HUES64 (cell line): ENCODE measurements at regions not wholly inside any gene's neighbourhood (a gene's known extent, or its start where the extent isn't known, plus 50 kb on each side); places are given as distances from the start of the nearest gene placed in this dataset.

ENCODE experiments used
- H3K27ac ChIP-seq: 2 replicates; pipeline ENCODE4 v1.7.0; 2013; ENCODE audit warnings: low read depth, low read length, inconsistent platforms
- H3K27me3 ChIP-seq: 2 replicates; pipeline ENCODE4 v1.6.1; 2013; ENCODE audit warnings: mild to moderate bottlenecking, low read length; ENCODE audit not compliant: insufficient read depth
- H3K36me3 ChIP-seq: 2 replicates; pipeline ENCODE4 v1.6.1; 2013; ENCODE audit warnings: mild to moderate bottlenecking, low read length; ENCODE audit not compliant: insufficient read depth
- H3K4me1 ChIP-seq: 2 replicates; pipeline ENCODE4 v1.6.1; 2013; ENCODE audit warnings: mild to moderate bottlenecking, low read length, moderate library complexity; ENCODE audit not compliant: insufficient read depth
- H3K4me3 ChIP-seq: 2 replicates; pipeline ENCODE4 v1.5.1; 2013; ENCODE audit warnings: mild to moderate bottlenecking, low read length, moderate library complexity
- H3K9ac ChIP-seq: 2 replicates; pipeline ENCODE4 v1.6.1; 2013; ENCODE audit warnings: mild to moderate bottlenecking, low read depth, low read length
- H3K9me3 ChIP-seq: 2 replicates; pipeline ENCODE4 v1.6.1; 2013; ENCODE audit warnings: low read depth, low read length; ENCODE audit not compliant: insufficient read depth
- WGBS: fragments of 150-250, 120-280 bp; methylation state at CpG from one replicate; pipeline ENCODE4 v1.1.7; 2013; ENCODE audit warnings: missing lambda C conversion rate; 5-methylcytosine and 5-hydroxymethylcytosine counted together

DNA sequence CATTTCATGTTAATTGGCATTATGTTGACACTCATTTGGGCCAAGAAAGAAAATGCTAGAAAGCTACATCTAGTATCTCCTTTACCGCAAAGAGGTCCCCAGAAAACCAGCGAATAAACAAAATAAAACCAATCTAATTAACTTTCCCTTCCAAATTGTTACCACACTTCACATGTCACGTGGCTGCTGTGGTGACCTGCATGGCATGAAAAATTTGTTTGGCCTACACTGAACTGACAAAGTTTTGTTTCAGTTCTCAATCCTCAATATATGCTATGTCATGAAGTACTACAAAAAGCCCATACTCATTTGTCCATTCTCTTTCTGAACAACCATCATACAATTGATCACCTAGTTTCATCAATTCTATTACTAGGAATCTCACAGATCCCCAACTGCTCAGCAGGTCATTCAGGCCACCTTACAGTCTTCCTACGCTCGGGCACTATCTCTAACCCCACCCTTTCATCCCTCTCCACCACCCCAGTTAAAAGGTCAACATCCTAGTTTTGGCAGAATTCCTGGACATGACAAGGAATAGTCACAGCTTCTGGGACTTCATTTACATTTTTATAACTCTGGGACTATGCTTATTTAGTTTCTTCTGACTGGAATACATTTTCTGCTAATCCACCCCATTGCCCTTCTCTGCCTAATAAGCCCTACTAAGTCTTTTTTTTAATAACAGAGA is 480.4 kb downstream of the IGSF11 start:
- no peak overlapping the region for H3K27ac ChIP-seq
- no peaks in the 10 kb centered on the region for H3K9me3 ChIP-seq
- no peaks in the 10 kb centered on the region for H3K36me3 ChIP-seq
- no peak overlapping the region for H3K4me3 ChIP-seq
- no peak overlapping the region for H3K9ac ChIP-seq
- WGBS = 94% methylated on average over 5 of the region's 5 CpGs
- H3K4me1 ChIP-seq = peaks cover 6% of the 10 kb centered on the region; the same call in 1 of the 2 replicates
- H3K27me3 ChIP-seq = no peaks in the 10 kb centered on the region

DNA sequence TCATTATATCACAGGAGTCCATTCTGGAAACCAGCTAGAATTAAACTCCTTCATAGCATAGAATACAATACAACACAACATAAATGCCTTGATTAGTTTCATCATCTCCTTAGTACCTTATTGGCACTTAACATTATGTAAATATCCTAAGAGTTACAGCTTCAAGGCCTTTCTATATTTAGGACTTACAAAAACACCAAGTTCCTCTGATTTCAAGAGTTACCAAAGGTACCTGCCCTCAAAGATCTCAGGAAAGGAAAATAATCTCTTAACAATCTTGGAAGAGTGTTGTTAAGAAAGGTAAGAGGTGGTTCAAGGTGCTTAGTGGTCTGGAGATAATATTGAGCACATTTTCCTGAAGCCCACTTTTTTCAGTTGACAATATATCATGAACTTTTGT is 477.7 kb downstream of the IGSF11 start:
- no peak overlapping the region for H3K4me3 ChIP-seq
- H3K27ac ChIP-seq = no peak overlapping the region
- H3K4me1 ChIP-seq = no peaks in the 10 kb centered on the region
- no peaks in the 10 kb centered on the region for H3K9me3 ChIP-seq
- H3K27me3 ChIP-seq = no peaks in the 10 kb centered on the region
- no peak overlapping the region for H3K9ac ChIP-seq
- no peaks in the 10 kb centered on the region for H3K36me3 ChIP-seq

DNA sequence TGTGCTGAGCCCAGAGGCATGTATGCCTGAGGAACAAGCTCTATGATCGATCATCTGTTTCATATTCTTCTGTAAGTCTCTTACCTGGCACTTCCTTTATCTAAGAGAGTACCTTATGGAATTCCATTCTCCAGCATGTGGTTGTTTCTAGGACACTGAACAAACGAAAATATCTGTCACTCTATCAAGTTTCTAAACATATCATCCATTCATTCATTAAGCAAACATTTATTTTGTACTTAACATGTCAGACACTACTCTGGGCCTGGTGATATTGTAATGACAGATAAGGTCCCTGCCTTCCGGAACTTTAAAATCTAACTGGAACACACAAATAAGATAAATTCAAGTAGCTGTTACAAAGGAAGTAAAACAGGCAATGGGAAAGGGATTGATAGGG is 477.1 kb downstream of the IGSF11 start:
- Histone ChIP-seq H3K9me3 (no peaks in the 10 kb centered on the region), H3K4me3 (no peak overlapping the region), H3K4me1 (no peaks in the 10 kb centered on the region), H3K27ac (no peak overlapping the region), H3K27me3 (no peaks in the 10 kb centered on the region), H3K36me3 (no peaks in the 10 kb centered on the region), H3K9ac (no peak overlapping the region)
- 85% methylated on average over 2 of the region's 3 CpGs for WGBS

DNA sequence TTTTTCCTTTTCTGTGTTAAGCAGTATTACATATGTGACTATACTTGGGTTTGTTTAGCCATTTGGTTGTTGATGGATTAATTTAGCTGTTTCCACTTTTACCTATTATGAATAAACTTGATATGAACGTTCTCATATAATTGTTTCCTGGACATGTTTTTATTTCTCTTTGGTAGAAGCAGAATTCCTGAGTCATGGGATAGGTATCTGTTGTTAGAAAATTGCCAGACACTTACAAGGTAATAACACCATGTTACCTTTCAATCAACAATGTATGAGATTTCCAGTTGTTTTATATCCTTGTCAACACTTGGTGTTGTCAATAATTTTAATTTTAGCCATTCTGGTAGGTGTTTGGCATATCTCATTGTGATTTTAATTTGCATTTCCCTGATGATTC is 475.4 kb downstream of the IGSF11 start:
- no peak overlapping the region for H3K27ac ChIP-seq
- H3K36me3 ChIP-seq = no peaks in the 10 kb centered on the region
- no peak overlapping the region for H3K4me3 ChIP-seq
- no peaks in the 10 kb centered on the region for H3K27me3 ChIP-seq
- no peaks in the 10 kb centered on the region for H3K4me1 ChIP-seq
- no peak overlapping the region for H3K9ac ChIP-seq
- H3K9me3 ChIP-seq = no peaks in the 10 kb centered on the region
- 83% methylated on average over 1 of the region's 1 CpG for WGBS

DNA sequence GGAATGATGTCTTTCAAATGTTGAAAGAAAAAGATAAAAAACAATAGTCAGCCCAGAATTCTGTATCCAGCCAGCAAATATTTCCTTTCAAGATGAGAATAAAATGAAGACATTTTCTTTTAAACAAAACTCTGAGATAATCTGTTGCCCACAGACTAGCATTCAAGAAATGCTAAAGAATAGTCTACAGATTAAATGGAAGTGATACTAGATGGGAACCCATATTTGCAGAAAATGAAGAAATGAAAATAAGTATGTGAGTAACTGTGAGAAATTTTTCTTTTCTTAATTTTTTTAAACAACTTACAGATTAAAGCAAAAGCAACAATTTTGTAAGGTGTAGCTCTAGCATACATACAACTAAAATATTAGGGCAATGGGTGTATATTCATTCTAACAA is 469.8 kb downstream of the IGSF11 start:
- H3K9me3 ChIP-seq = no peaks in the 10 kb centered on the region
- H3K9ac ChIP-seq = no peak overlapping the region
- H3K27me3 ChIP-seq = no peaks in the 10 kb centered on the region
- no peaks in the 10 kb centered on the region for H3K36me3 ChIP-seq
- H3K4me3 ChIP-seq = no peak overlapping the region
- no peaks in the 10 kb centered on the region for H3K4me1 ChIP-seq
- no peak overlapping the region for H3K27ac ChIP-seq

DNA sequence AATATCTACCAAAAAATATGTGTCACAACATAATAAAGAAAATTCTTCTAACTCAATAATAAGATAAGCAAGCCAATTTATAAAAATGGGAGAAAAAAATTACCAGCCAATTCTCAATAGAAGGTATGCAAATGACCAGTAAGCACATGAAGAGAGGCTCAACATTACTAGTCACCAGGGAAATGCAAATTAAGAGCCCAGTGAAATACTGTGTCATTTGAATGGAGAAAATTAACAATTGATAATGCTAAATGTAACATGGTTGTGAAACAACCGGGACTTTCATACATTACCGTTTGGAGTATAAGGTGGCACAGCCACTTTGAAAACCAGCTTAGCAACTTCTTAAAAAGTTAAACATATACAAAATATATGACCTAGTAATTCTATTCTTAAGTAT is 460.7 kb downstream of the IGSF11 start:
- Histone ChIP-seq H3K27me3 (no peaks in the 10 kb centered on the region), H3K27ac (no peak overlapping the region), H3K9ac (no peak overlapping the region), H3K4me3 (no peak overlapping the region), H3K9me3 (no peaks in the 10 kb centered on the region), H3K4me1 (0 out of 2 replicates have a peak, but pooled peaks cover 9% of the 10 kb centered on the region), H3K36me3 (no peaks in the 10 kb centered on the region)
- 86% methylated on average over 2 of the region's 2 CpGs for WGBS

DNA sequence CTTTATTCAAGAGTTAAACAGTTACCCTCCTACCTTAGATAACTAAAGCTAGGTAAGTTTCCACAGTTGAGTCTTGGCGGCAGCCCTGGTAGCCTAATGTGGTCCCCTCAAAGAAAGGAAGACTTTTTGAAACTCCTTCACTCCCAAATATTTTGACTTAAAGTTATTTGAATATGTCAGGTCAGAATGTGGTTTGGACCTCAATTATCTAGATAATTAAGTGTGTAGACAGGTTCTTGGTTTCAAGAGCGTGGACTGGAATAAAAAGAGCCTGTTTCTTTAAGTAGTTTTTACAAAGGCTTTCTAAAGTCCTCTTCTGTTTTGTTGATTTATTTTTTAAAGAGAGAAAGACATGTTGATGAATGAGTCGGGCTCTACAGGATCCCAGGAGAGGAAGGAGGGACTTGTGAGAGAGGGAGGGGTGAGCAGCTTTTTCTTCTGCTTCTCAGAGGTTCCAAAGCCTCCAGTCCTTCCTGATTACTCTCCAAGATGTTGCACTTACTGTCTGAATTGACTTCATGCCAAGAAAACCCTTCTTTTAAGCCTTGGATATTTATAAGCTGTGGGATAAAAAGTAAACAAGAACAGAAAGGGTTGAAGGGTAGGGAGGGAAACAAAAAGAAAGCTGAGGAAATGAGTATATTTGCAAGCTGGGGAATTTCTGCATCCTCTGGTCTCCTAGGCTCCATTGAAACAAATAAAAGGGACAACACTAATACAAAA is 457.4 kb downstream of the IGSF11 start:
- Histone ChIP-seq H3K4me1 (0 out of 2 replicates have a peak, but pooled peaks cover 9% of the 10 kb centered on the region), H3K27ac (no peak overlapping the region), H3K9ac (no peak overlapping the region), H3K4me3 (no peak overlapping the region), H3K36me3 (no peaks in the 10 kb centered on the region), H3K27me3 (no peaks in the 10 kb centered on the region), H3K9me3 (no peaks in the 10 kb centered on the region)
- WGBS = 77% methylated on average over 3 of the region's 3 CpGs

DNA sequence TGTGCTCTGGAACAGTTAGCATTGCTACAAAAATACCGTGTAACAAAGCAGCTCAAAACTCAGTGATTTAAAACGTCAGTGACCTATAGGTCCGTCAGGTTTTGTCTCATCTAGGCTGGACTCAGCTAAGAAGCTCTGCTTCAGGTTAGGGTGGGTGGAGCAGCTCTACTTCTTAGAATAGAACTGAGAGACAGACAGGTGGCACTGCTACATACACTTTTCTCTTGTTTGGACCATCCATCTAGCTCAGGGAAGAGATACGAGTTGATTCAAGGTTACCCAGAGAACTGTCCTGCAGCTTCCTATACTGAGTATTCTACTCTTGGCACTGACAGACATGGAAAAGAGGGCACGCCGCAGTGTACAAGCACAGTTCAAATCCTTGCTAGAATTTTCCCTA is 456.1 kb downstream of the IGSF11 start:
- no peaks in the 10 kb centered on the region for H3K9me3 ChIP-seq
- H3K9ac ChIP-seq = no peak overlapping the region
- H3K27ac ChIP-seq = no peak overlapping the region
- no peaks in the 10 kb centered on the region for H3K27me3 ChIP-seq
- no peak overlapping the region for H3K4me3 ChIP-seq
- 0 out of 2 replicates have a peak, but pooled peaks cover 8% of the 10 kb centered on the region for H3K4me1 ChIP-seq
- 94% methylated on average over 6 of the region's 6 CpGs for WGBS
- no peaks in the 10 kb centered on the region for H3K36me3 ChIP-seq

DNA sequence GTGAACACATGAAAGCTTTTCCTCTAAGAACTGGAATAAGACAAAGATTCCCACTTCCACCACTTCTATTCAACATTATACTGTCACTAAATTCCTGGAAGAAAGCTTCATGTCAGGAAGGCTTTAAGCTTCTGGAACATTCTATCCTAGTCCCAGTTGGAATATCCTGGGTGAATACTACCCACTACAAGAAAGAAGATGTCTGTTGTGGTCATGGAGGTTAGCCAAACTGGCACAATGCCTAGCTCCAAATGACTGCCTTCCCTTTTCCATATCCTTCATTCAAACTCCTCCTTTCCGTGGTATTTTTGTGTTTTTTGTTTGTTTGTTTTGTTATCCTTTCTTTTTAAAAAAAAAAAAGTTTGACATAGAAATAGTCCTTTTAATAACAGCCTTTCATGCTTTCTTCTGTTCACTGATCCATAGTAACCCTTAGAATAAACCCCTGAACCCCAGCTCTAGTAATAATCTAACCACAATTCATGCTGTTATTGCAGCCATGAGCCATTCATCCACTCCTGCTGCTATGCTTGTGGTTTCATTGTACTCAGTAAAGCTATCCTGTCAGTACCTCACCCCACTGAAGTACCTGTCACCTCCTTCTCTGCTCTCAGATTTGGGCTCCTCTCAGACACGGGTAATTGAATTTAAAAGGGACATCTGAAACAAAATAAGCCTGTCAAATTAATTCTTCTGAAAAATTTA is 447.5 kb downstream of the IGSF11 start:
- Histone ChIP-seq H3K4me1 (no peaks in the 10 kb centered on the region), H3K4me3 (no peak overlapping the region), H3K9ac (no peak overlapping the region), H3K27me3 (no peaks in the 10 kb centered on the region), H3K27ac (no peak overlapping the region), H3K9me3 (peaks cover 10% of the 10 kb centered on the region), H3K36me3 (no peaks in the 10 kb centered on the region)
- 100% methylated on average over 1 of the region's 2 CpGs for WGBS

DNA sequence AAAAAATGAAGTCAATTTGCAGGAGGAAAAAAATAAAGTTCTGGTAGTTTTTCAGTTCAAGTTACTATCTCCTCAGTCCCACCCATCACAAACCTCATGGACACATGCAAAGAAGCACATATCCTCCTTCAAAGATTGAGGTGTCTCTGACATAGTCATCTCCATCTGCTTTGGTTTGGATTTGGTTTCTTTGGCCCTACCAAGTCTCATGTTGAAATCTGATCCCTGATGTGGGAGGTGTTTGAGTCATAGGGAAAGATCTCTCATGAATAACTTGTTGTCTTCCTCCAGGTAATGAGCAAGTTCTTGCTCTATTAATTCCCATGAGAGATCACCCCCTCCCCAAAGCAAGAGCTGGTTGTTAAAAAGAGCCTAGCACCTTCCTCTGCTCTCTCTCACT is 446.8 kb downstream of the IGSF11 start:
- H3K9me3 ChIP-seq = peaks cover 14% of the 10 kb centered on the region
- no peaks in the 10 kb centered on the region for H3K27me3 ChIP-seq
- H3K36me3 ChIP-seq = no peaks in the 10 kb centered on the region
- H3K4me1 ChIP-seq = no peaks in the 10 kb centered on the region
- H3K4me3 ChIP-seq = no peak overlapping the region
- no peak overlapping the region for H3K27ac ChIP-seq
- no peak overlapping the region for H3K9ac ChIP-seq

DNA sequence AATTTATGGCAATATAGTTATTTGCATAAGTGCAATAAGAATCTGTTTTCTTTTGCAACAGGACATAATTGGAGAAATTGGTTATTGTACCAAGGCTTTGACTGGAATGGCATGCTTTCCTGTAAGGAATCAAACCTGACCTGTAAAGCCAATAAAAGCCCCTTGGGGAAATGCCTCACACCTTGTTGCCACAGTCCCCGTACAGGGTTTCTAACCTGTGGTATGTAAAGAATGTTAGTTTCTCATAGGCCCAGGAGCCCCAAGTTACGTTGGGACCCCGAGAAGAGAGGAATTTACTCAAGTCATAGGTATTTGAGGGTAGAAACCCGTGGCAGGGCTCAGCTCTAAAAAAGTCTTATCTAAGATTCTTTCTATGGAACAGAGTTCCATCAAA is 441.4 kb downstream of the IGSF11 start:
- H3K4me3 ChIP-seq = no peak overlapping the region
- no peak overlapping the region for H3K9ac ChIP-seq
- WGBS = 63% methylated on average over 4 of the region's 4 CpGs
- no peak overlapping the region for H3K27ac ChIP-seq
- no peaks in the 10 kb centered on the region for H3K36me3 ChIP-seq
- no peaks in the 10 kb centered on the region for H3K27me3 ChIP-seq
- peaks cover 27% of the 10 kb centered on the region for H3K9me3 ChIP-seq
- H3K4me1 ChIP-seq = no peaks in the 10 kb centered on the region
